GM18870 (cell line): ENCODE measurements at regions not wholly inside any gene's neighbourhood (a gene's known extent, or its start where the extent isn't known, plus 50 kb on each side); places are given as distances from the start of the nearest gene placed in this dataset.

Experiments
- ATAC-seq: cut with Tn5 transposase; IDR thresholded peaks from one replicate; pipeline ENCODE4 v1.9.1; 2021; ENCODE audit warnings: moderate library complexity; ENCODE audit not compliant: unreplicated experiment

DNA sequence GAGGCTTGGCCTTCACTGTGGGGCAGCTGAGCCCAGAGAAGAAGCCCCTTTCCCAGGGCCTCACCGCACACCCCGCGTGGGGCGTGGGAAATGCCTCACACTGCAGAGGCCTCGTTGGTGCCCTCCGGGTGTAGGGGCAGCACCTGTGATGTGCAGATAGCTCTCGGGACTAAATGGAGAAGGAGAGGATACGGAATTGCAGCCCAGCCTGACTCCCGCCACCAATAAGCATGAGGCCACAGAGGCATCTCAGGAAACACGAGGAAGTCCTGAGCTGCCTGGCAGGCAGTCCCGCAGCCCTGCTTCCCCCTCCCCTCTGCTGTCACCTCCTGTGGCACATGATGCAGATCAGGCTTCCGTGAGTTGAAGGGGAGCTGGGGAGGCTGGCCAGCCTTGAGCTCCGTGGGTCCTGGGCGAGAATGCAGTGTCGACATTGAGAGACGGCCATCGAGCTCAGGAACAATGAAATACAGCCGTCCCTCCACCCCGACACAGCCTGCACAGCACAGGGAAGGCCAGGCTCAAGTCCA, 59.6 kb upstream of the PPP2R2D start:
- no peak for ATAC-seq

DNA sequence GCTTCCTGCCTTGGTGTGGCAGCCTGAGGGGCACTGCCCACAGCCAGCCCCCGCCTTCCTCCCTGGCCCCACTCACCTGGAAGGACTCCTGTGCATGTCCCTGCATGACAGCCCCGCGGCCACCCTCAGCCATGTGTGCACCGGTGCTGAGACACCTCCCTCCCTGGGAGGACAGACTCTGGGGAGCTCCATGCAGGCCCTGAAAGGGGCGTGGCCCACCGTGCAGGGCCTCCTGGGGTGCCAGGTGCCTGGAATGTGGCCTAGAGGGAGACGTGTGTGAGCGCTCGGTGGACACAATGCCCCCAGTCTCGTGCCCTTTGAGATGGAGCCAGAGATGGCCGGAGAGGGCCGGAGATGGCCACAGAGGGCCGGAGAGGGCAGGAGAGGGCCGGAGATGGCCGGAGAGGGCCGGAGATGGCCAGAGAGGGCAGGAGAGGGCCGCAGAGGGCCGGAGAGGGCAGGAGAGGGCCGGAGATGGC, 59.1 kb upstream of the PPP2R2D start:
- no peak for ATAC-seq

DNA sequence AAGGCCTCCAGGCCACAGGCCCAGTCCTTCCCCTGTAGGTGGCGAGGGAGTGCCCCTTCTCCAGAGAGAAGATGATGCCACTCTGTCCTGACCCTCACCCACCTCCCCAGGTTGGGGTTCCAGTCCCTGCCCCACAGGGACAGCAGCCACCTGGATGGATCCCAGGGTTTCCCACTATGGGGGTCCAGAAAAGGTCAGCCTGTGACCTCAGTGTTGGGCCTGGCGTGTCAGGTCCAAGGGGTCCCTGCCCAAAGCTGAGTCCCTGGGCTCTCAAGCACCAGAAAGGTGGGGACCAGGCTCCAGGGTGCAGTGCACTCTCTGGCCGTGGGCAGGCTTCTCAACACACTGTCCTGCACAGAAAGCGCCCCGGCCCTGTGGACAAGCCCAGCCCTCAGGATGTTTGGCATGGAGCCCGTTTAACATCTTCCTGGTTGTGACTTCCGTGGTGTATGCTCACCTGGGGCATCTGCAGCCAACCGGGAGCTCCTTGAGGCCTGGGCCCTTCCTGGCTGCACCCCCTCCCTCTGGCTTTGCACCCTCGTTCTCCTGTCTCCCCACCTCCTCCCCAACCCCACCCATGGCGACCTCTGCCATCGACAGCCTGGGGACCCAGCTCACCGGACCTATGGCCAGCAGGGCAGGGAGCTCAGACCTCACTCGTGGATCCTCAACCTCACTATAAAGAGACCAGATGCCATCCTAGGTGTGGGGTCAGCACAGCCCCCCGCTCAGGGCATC, 58.3 kb upstream of the PPP2R2D start:
- ATAC-seq, result no peak

DNA sequence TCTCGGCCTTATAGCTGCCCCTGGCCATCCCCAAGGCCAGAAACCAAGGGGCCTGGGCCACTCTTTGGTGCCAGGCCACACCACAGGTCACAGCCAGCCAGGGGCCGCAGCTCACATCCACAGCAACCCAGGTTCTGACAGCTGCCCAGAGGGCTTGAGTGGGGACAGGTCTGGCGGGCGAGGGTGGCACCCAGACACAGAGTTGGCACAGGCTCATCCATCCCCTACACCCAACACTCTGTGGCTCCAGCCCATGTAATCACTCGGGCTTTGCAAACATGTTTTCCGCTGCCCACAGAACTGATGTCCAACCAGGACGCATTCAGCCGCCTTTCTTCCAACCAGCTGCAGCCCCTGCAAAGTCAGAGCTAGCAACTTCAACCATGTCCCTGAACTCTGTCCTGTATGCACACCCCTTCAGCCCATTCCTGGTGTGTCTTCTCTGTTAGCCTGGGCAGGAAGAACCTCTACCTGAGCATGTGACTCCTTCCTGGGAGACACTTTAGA, 57.7 kb upstream of the PPP2R2D start:
- no peak for ATAC-seq

DNA sequence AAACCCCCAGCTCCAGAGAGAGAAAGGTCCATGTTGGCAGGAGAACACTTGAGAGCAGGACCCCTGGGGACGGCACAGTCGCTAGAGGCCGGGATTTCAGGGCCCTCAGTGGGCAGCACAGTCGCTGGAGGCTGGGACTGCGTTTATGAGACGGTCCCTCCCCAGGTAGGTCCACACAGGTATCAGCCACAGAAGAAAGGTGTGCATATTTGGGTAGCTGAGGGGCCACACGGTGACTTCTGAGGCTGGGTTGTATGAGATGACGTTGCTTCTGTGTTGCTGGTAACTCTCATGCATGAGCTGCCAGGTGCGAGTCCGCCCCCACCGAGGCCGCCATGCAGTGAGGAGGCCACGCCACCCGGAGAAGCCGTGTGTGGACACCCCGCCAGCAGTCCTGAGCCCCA, 56.9 kb upstream of the PPP2R2D start:
- ATAC-seq, result no peak

DNA sequence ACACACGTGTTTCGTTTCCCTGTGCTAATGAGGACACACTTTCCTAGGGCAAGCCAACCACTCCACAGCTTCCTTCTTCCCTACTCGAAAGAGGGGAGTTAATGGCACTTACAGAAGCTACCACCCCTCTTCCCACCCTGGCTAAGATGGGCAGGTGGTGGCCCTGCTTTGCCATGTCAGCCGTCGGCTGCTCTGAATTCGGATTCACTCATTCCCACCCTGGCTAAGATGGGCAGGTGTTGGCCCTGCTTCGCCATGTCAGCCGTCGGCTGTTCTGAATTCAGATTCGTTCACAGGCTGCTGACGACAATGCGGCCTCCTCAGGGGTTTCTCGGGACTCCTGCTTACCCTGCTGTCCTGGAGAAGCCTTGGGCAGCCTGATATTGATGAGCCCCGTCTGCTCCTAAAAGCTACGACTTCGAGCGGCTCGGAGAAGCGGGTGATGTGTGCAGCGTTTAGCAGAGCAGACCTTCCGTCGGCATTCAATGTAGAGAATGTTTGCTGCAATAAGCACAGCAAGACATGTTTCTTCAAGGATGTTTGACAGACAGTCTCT, 56.2 kb upstream of the PPP2R2D start:
- ATAC-seq, result no peak

DNA sequence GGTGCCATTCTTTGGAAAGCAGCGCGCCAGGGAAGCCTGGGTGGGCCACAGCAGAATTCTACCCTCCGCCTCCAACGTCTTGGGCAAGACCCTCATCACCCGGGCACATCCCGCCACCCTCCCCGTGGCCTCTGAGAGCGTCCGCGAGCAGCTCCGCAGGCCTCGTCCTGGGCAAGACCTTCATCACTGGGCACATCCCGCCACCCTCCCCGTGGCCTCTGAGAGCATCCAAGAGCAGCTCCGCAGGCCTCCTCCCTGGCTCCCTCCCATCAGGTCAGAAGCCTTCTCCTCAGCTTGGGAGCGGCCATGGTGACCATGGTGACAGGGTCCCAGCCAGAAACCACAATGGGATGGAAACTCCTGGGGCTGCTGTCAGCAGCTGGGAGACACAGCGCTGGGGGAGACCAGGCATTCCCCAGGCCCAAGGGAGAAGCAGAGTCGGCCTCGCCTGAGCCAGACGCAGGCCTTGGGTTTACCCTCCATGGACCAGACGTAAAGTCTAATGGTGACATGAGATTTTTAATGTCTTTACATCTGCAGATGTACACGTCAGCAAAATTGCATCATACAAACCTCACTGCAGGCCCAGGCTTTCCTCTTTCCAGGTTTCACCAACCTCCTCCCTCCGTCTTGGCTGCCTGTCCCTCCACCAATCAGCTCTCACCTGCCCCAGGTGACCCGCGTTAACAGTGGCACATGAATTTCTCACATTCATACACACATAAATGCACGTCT, 55.1 kb upstream of the PPP2R2D start:
- no peak for ATAC-seq

DNA sequence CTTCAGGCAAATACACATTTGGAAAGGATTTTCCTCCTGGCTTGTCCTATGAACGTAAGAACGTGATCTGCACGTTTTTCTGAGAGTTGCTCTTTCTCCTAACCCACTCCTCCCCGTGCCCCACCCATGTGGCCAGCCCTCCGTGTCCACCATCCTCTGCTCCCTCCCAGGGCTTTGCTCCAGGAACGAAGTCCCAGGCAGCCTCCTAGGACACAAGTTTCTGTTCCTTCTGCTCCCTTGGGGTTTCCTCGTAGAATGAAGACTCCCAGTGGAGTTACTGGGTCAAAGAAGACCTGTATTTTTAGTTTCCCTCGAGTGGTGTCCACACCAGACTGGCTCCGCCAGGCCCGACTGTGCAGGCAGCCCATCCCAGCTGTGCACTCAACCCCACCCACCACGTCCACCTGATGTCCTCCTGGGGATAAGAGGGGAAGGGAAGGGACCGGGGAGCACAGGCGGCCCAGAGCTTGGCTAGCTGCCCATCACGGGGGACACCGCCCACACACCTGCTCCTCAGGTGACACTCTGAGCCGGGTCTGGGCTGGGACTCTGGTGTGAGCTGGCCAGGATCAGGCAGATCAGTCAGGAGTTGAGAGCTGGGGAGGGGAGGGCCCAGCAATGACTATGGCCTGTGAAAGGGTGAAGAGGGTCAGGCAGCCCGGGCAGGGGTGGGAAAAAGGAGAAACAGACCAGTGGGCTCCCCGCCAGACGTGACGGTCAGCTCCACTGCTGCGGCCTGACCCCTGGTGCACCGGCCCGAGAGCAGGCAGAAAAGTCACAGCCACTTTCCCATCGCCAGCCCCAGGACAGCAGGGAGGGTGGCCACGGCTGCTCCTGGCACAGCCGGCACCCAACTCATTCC, 54.3 kb upstream of the PPP2R2D start:
- ATAC-seq, result no peak

DNA sequence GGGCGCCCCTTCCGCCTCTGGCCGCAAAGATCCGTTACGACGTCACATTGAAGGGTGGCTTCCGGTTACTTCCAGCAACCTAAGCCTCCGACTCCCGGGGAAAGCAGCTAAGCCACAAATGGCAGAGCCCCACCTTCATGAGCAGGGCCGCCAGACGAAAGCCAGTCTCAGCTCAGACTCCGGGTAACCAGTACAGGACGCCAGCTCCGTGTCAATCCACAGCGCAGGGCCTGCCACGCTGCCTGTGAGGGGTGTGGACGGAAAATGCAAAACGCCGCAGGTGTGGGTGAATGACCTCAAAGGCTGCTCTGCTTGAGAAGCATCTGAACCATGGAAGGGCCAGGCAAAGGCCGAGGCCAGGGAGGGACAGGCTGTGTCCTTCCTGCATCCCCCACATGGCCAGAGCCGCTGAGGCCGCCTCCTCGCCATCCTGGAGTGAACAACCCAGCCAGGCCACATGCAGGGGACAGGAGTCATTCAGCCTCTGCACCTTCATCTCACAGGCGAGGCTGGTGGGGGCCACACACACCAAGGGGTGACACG, 53.5 kb upstream of the PPP2R2D start:
- ATAC-seq, result no peak

DNA sequence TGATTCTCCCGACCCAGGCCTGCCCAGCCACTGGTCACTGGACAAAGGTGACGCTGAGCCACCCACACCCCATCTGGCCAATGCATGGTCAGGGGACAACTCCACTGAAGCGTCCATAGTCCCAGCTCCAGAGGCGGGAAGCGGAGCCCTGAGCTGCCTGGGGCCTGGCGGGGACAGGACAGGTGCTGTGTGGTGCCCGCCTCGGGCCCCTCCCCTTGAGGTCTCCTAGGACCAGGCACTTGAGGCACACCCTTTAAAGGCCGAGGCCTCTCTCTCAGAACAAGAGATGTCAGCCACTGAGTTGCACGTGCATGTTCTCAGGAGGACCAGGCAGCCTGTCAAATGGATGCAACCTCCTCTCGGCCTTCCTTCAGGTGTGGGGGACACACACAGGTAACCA, 52.5 kb upstream of the PPP2R2D start:
- ATAC-seq, result no peak

DNA sequence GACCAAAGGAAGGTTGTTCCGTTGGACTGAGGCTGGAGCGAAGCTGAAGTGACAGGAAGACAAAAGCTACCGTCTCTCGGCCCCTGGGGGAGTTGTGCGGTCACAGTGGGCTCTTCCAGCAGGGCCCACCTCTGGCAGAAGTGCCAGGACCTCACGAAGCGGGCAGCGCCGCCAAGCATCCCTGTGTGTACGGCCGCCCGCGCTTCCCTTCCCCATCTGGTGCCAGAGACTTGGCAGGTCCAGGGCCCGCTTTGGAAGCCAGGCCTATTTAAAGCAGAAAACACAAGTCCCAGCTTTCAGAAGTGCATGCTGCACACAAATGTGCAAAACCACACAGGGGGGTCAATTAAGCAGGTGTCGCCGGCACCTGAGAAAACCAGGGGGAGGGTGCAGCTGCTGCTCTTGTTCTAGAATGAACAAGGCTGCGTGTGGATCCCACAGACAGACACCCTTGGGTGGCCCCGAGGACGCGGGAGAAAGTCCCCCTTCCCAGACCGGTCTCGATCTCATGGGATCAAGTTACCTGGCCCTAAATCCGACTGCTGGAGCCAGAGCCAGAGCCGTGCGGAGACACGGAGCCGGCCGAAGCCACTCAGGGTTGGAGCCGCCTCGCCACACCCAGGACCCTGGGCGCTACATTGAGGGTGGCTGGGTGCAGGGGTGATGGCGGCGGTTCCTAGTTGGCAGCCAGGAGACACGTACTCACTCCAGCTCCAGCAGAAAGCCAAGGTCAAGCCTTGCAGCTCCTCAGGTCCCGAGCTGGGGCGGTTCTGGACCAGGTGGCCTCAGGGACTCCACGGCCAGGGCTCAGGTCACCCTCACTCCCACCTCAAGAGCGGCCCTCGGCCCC, 51.8 kb upstream of the PPP2R2D start:
- no peak for ATAC-seq

DNA sequence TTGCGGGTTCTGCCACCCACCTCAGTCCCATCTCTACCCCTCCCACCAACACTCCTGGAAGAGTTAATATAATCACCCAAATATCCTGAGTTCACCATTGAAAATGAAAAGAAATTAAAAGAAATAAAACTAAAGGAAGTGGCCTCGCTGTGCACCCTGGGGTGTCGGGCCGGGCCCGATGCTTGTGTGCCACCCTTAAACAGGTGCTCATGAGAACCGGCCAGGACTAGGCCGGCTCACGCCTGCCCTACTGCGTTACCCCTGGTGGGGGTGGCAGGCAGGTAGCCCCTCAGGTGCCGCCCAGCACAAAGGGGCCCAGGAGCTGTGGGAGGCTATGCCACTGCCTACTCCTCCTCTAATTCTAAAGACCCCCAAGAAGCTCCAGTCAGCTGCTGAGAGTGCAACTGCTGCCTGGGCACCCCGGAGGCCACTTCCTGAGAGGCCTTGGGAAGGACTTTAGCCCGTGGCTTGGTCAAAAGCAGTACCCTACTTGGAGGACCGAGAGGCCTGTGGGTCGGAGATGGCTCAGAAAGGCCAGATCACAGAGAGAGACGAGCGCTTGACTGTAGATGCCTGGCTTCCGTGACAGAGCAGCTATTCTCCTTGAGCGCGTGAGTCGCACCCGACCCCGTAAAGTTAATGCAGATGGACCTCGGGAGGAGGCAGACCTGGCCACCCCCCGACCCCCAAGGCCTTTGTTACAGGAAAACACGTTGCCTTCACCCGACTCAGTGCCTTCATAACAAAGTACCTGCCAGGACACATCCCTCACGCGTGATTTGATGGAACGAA, 51.0 kb upstream of the PPP2R2D start:
- ATAC-seq, result no peak

DNA sequence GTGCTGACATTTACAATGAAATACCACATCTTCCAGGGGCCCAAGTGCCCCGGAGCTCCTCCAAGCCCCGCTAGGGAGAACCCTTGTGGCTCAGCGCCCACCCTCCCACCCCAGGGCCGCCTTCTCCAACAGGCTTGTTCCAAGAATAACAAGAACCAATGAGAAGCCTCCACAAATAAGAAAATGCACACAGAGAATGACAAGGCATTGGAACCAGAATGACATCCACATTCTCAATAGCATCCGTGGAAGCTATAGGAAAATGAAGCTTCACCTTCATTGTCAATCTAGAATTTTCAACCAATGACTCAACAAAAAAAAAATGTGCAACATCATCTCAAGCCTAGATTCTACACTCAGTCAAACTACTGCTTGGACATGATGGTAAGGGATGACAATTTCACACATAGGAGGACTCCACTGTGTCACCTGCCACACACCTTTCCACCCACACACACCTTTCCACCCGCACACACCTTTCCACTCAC, 50.4 kb upstream of the PPP2R2D start:
- no peak for ATAC-seq
